Endothelial cell of umbilical vein (primary cell): ENCODE measurements at regions not wholly inside any gene's neighbourhood (a gene's known extent, or its start where the extent isn't known, plus 50 kb on each side); places are given as distances from the start of the nearest gene placed in this dataset.
"Not testable (repeated sequence)": the region's sequence is repeated elsewhere in the genome, so short reads cannot be mapped to it uniquely, and the experiment has no call there.

ENCODE experiments used
- CTCF ChIP-seq, 2 donors: IDR thresholded peaks; 1 replicate in 1 of 2; 2 replicates in 1 of 2; pipeline ENCODE4 v1.5.1; 2011; ENCODE audit warnings: low read length in 2 of 2, mild to moderate bottlenecking in 2 of 2, moderate library complexity in 2 of 2, control low read depth in 1 of 2, inconsistent platforms in 1 of 2, low read depth in 1 of 2; ENCODE audit not compliant: insufficient read depth in 1 of 2; ENCODE audit errors: extremely low read depth in 1 of 2
- EZH2 ChIP-seq: IDR thresholded peaks from 2 replicates; pipeline ENCODE4 v1.6.1; 2012; ENCODE audit warnings: borderline replicate concordance, low read depth, mild to moderate bottlenecking, moderate library complexity, low read length, inconsistent platforms; ENCODE audit not compliant: severe bottlenecking
- FOS ChIP-seq: IDR thresholded peaks from 2 replicates; pipeline ENCODE4 v1.6.1; 2011; ENCODE audit warnings: mild to moderate bottlenecking, low read length, moderate library complexity, borderline replicate concordance; ENCODE audit not compliant: insufficient read depth
- GATA2 ChIP-seq: IDR thresholded peaks from 2 replicates; pipeline ENCODE4 v1.7.0; 2011; ENCODE audit warnings: low read depth, mild to moderate bottlenecking, moderate library complexity, mixed read lengths, low read length; ENCODE audit not compliant: insufficient read length, insufficient read depth
- JUN ChIP-seq: IDR thresholded peaks from 2 replicates; pipeline ENCODE4 v1.6.1; 2011; ENCODE audit warnings: borderline replicate concordance, low read depth; ENCODE audit not compliant: insufficient read length, insufficient read depth
- MAX ChIP-seq: IDR thresholded peaks from 2 replicates; pipeline ENCODE4 v1.6.1; 2011; ENCODE audit not compliant: insufficient read depth, insufficient read length
- MYC ChIP-seq: IDR thresholded peaks from one replicate; pipeline ENCODE4 v1.6.1; 2011; ENCODE audit warnings: mild to moderate bottlenecking, low read depth, low read length
- POLR2A ChIP-seq: IDR thresholded peaks from 2 replicates; pipeline ENCODE4 v1.6.1; 2012; ENCODE audit warnings: low read depth, mild to moderate bottlenecking, control low read depth, low read length
- POLR2AphosphoS5 ChIP-seq: IDR thresholded peaks from 2 replicates; pipeline ENCODE4 v1.6.1; 2012; ENCODE audit warnings: low read depth, mild to moderate bottlenecking, control low read depth, low read length, moderate library complexity; ENCODE audit not compliant: insufficient read depth

- TF ChIP-seq POLR2AphosphoS5; JUN; CTCF (IDR thresholded peaks at IDR 0.05; ENCODE audit: extremely low read depth in 1 of 2, insufficient read depth in 1 of 2, low read depth in 1 of 2, low read length in 2 of 2); EZH2; POLR2A; FOS; MYC; GATA2; MAX: not testable (repeated sequence)
Measured at GRCh38 chr5:100364343-100364742, 170.8 kb upstream of the FAM174A start.
